ENCODE measurements at regions not wholly inside any gene's neighbourhood (a gene's known extent, or its start where the extent isn't known, plus 50 kb on each side); places are given as distances from the start of the nearest gene placed in this dataset.

GRCh38 chr5:135279328-135279727 is 119.7 kb downstream of the MACROH2A1 start:
- H3K4me1 ChIP-seq (ENCODE audit: control insufficient read depth, insufficient read depth, low read length), result no peaks in the 10 kb centered on the region

DNA sequence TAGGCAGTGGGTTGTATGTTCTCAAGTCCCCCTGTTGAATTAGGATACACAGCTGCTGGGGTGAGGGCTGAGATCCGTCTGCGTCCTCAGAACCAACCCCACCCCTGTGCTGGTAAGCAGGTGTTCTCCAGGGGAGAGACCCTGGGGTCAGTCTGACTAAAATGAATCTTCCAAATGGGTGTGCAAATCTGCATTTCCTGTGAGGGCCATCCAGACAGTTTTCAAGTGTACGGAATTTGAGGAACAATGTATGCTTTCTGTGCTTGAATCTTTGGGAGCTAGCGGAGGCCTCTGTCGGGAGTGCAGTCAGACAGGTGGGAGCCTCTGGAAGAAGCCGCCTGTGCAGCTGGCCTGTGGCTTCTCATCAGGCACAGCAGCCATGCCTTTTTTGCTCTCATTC is 122.9 kb downstream of the MACROH2A1 start:
- ATAC-seq (no peak), DNase-seq (no peak)
- H3K36me3 Mint-ChIP-seq, result no peaks in the 10 kb centered on the region
- no peaks in the 10 kb centered on the region for H3K36me3 ChIP-seq (ENCODE audit: control insufficient read depth, insufficient read depth, low read length)
- no peaks in the 10 kb centered on the region for H3K4me1 Mint-ChIP-seq
- intact Hi-C loops (cut with micrococcal nuclease), result no loop called here
- no peaks in the 10 kb centered on the region for H3K4me1 ChIP-seq (ENCODE audit: control insufficient read depth, insufficient read depth, low read length)
- H3K9me3 ChIP-seq (ENCODE audit: control insufficient read depth, insufficient read depth, low read length), result no peaks in the 10 kb centered on the region
- 74% methylated on average over 6 of the region's 6 CpGs for WGBS (ENCODE audit: insufficient coverage)
- peaks cover 8 to 20% of the 10 kb centered on the region in 2 donors for H3K27me3 Mint-ChIP-seq (ENCODE audit: low read depth in 2 of 2)
- no peak overlapping the region for H3K27ac ChIP-seq (ENCODE audit: low read length)
- H3K9me3 Mint-ChIP-seq, result no peaks in the 10 kb centered on the region
- H3K27ac Mint-ChIP-seq, result no peak overlapping the region
- no peak overlapping the region for H3K4me3 Mint-ChIP-seq
- H3K4me3 ChIP-seq (ENCODE audit: low read length), result no peak overlapping the region
- TF ChIP-seq, protein P1, sequence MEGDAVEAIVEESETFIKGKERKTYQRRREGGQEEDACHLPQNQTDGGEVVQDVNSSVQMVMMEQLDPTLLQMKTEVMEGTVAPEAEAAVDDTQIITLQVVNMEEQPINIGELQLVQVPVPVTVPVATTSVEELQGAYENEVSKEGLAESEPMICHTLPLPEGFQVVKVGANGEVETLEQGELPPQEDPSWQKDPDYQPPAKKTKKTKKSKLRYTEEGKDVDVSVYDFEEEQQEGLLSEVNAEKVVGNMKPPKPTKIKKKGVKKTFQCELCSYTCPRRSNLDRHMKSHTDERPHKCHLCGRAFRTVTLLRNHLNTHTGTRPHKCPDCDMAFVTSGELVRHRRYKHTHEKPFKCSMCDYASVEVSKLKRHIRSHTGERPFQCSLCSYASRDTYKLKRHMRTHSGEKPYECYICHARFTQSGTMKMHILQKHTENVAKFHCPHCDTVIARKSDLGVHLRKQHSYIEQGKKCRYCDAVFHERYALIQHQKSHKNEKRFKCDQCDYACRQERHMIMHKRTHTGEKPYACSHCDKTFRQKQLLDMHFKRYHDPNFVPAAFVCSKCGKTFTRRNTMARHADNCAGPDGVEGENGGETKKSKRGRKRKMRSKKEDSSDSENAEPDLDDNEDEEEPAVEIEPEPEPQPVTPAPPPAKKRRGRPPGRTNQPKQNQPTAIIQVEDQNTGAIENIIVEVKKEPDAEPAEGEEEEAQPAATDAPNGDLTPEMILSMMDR (IDR thresholded peaks at IDR 0.05), result no peak
- H3K27me3 ChIP-seq (ENCODE audit: control insufficient read depth, insufficient read depth, low read length), result no peaks in the 10 kb centered on the region

More at GRCh38 chr5:135279328-135279727, 119.7 kb downstream of the MACROH2A1 start:
- WGBS (ENCODE audit: insufficient coverage), result 89% methylated on average over 4 of the region's 4 CpGs
- Histone ChIP-seq H3K9me3 (ENCODE audit: control insufficient read depth, insufficient read depth, low read length) (no peaks in the 10 kb centered on the region), H3K27me3 (ENCODE audit: control insufficient read depth, insufficient read depth, low read length) (no peaks in the 10 kb centered on the region), H3K36me3 (ENCODE audit: control insufficient read depth, insufficient read depth, low read length) (no peaks in the 10 kb centered on the region), H3K4me3 (ENCODE audit: low read length) (no peak overlapping the region), H3K27ac (ENCODE audit: low read length) (no peak overlapping the region)
- Mint-ChIP-seq H3K27ac (no peak overlapping the region), H3K27me3 (ENCODE audit: low read depth in 2 of 2) (peaks cover 9 to 32% of the 10 kb centered on the region in 2 donors), H3K36me3 (no peaks in the 10 kb centered on the region), H3K4me1 (no peaks in the 10 kb centered on the region), H3K9me3 (no peaks in the 10 kb centered on the region), H3K4me3 (no peak overlapping the region)
- intact Hi-C loops (cut with micrococcal nuclease), result no loop called here
- ATAC-seq, result no peak
- TF ChIP-seq, protein P1 (IDR thresholded peaks at IDR 0.05), result no peak
- no peak for DNase-seq

DNA sequence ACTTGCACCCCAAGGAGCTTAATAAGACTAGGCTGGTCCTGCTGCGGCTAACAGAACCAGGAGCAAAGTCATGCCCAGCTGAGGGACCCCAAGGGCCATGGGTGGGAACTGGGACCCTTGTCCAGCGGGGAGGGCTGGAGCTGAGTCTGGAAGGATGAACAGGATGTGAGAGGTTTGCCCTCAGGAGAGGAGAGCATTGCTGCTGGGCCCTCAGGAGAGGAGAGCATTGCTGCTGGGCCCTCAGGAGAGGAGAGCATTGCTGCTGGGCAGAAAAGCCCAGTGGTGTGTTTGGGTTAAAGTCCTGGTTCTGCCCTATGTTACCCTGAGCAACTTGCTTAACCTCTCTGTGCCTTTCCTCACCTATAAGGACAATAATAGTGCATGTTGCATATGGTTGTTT is 125.8 kb downstream of the MACROH2A1 start:
- no peaks in the 10 kb centered on the region for H3K4me1 ChIP-seq (ENCODE audit: control insufficient read depth, insufficient read depth, low read length)
- no peak overlapping the region for H3K4me3 Mint-ChIP-seq
- DNase-seq, result no peak
- H3K4me3 ChIP-seq (ENCODE audit: low read length), result no peak overlapping the region
- no peak for ATAC-seq
- peaks cover 8 to 11% of the 10 kb centered on the region in 2 donors for H3K27me3 Mint-ChIP-seq (ENCODE audit: low read depth in 2 of 2)
- intact Hi-C loops (cut with micrococcal nuclease), result no loop called here
- no peaks in the 10 kb centered on the region for H3K27me3 ChIP-seq (ENCODE audit: control insufficient read depth, insufficient read depth, low read length)
- no peaks in the 10 kb centered on the region for H3K36me3 Mint-ChIP-seq
- H3K27ac ChIP-seq (ENCODE audit: low read length), result no peak overlapping the region
- TF ChIP-seq, protein P1 (IDR thresholded peaks at IDR 0.05), result no peak
- no peaks in the 10 kb centered on the region for H3K36me3 ChIP-seq (ENCODE audit: control insufficient read depth, insufficient read depth, low read length)
- H3K27ac Mint-ChIP-seq, result no peak overlapping the region
- no peaks in the 10 kb centered on the region for H3K9me3 Mint-ChIP-seq
- WGBS (ENCODE audit: insufficient coverage), result 87% methylated on average over 2 of the region's 2 CpGs
- H3K9me3 ChIP-seq (ENCODE audit: control insufficient read depth, insufficient read depth, low read length), result no peaks in the 10 kb centered on the region
- H3K4me1 Mint-ChIP-seq, result no peaks in the 10 kb centered on the region

- DNase-seq (no peak), ATAC-seq (no peak)
- Histone ChIP-seq H3K9me3 (ENCODE audit: control insufficient read depth, insufficient read depth, low read length) (no peaks in the 10 kb centered on the region), H3K27ac (ENCODE audit: low read length) (no peak overlapping the region), H3K27me3 (ENCODE audit: control insufficient read depth, insufficient read depth, low read length) (no peaks in the 10 kb centered on the region), H3K4me3 (ENCODE audit: low read length) (no peak overlapping the region), H3K36me3 (ENCODE audit: control insufficient read depth, insufficient read depth, low read length) (no peaks in the 10 kb centered on the region), H3K4me1 (ENCODE audit: control insufficient read depth, insufficient read depth, low read length) (no peaks in the 10 kb centered on the region)
- intact Hi-C loops (cut with micrococcal nuclease), result no loop called here
- Mint-ChIP-seq H3K27ac (no peak overlapping the region), H3K9me3 (no peaks in the 10 kb centered on the region), H3K4me3 (no peak overlapping the region), H3K36me3 (no peaks in the 10 kb centered on the region), H3K27me3 (ENCODE audit: low read depth in 2 of 2) (peaks cover 6 to 8% of the 10 kb centered on the region in 2 donors), H3K4me1 (no peaks in the 10 kb centered on the region)
- TF ChIP-seq, protein P1 (IDR thresholded peaks at IDR 0.05), result no peak
- 84% methylated on average over 11 of the region's 11 CpGs for WGBS (ENCODE audit: insufficient coverage)
Measured at GRCh38 chr5:135272311-135272805, 126.7 kb downstream of the MACROH2A1 start.
